WTC11 (cell line): ENCODE measurements at regions not wholly inside any gene's neighbourhood (a gene's known extent, or its start where the extent isn't known, plus 50 kb on each side); places are given as distances from the start of the nearest gene placed in this dataset.

ENCODE experiments used
- CTCF ChIP-seq: fragments of 200-600 bp; IDR thresholded peaks from 2 replicates; pipeline ENCODE4 v1.8.0; 2022; ENCODE audit warnings: antibody characterized with exemption
- FOXK1 ChIP-seq: sonication (generic); formaldehyde crosslinking; IDR thresholded peaks from 2 replicates; pipeline ENCODE4 v1.8.0; 2022; ENCODE audit warnings: mild to moderate bottlenecking, moderate library complexity, missing genetic modification reagents
- JUN ChIP-seq: sonication (generic); formaldehyde crosslinking; IDR thresholded peaks from 2 replicates; pipeline ENCODE4 v1.8.0; 2023; ENCODE audit warnings: mild to moderate bottlenecking, missing genetic modification reagents
- MAX ChIP-seq: sonication (generic); formaldehyde crosslinking; IDR thresholded peaks from 2 replicates; pipeline ENCODE4 v1.8.0; 2022; ENCODE audit warnings: mild to moderate bottlenecking, missing genetic modification reagents

GRCh38 chr12:58285551-58285950, 344.2 kb downstream of the ATP23 start:
- TF ChIP-seq CTCF: no peak
- no peak for TF ChIP-seq JUN (CRISPR knock-in tag)
- no peak for TF ChIP-seq FOXK1
- TF ChIP-seq MAX (CRISPR knock-in tag): no peak
